Stimulated activated CD4-positive, alpha-beta T cell treated with anti-CD3 and anti-CD28 coated beads, Interleukin-1b, Interleukin-23, amount 100 ng/mL, for 4 hours (primary cell): ENCODE measurements at regions not wholly inside any gene's neighbourhood (a gene's known extent, or its start where the extent isn't known, plus 50 kb on each side); places are given as distances from the start of the nearest gene placed in this dataset.
"Not testable (repeated sequence)": the region's sequence is repeated elsewhere in the genome, so short reads cannot be mapped to it uniquely, and the experiment has no call there.

ENCODE experiments used
- DNase-seq, 2 donors: peaks; one replicate each; pipeline ENCODE4 v3.0.0-alpha.2; 2020; ENCODE audit warnings: low read depth in 2 of 2

DNA sequence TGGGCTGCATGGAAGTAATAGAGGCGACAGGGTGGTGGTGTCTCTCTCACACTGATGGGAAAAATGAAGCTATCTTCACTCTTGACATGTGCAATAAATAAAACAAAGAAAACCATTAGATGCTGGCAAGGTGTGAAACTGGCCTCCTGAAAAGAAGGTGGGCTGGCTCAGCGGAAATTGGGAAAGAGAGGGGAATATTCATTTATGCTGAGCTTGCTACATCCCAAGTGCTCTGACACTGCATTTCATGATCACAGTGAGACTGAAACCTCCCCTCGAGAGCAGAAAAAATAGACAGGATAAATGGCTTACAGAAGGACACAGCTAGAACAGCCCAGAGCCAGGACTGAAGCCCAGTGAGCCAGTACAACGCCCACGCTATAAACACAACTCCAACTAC is 112.1 kb upstream of the SMLR1 start:
- DNase-seq = no peak

DNA sequence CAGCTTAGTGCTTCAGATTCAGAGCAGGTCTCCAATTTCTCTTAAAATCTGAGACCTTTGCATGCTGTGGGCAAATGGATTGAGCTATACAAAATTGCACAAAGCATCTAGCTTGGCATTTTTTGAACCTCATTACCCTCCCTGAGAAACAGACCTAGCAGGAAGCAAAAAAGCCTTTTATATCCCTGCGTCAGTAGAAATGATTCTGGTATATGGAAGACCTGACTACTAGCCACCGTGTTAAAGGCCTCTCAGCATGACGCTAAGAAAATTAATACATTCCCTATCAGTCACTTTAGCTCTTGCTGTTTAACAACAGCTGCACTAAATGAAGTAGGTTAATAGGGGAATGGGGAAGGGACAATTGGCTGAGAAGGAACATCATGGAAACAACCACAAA is 110.7 kb upstream of the SMLR1 start:
- no peak for DNase-seq

DNA sequence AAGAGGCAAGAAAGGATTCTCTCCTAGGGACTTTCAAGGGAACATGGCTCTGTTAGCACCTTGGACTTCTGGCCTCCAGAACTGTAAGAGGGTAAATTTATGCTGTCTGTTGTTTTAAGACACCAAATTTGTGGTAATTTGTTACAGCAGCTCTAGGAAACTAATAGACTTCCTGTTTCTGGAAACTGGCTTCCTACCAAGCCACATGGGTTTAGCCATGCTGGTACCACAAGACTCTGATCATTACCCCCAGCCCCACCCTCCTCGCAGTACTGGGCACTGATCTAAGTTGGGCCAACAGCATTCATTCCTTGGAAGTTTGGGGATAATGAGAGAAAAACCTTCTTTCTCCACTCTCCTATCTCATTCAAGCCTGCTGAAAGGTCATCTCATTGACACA is 109.5 kb upstream of the SMLR1 start:
- no peak for DNase-seq

DNA sequence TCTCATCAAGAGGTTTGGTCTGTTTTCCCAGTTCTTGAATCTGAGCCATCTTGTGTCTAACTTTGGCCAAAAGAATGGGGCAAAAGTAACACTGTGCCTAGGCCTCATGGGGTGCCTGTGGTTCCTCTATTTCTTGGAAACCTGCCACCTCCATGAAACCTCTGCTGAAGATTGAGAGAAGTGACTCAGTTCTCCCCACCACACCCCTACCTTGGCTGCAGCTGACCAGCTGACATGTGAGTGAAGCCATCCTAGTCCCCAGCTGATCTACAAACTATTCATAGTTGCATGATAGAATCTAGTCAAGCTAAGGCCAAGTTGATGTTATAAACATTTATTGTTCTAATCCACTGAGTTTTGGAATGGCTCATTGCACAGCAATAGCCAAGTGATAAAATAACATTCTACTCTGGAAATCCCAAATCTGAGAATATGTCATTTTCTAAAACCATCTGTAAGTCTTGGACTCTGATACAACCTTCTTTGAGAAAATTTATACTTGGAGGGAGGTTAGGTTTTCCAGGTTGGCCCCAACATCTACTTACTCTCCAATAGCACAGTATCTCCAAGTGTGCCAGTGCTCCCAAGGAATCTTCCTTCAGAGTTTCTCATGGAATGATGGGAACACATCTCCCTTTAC is 107.0 kb upstream of the SMLR1 start:
- DNase-seq = no peak

DNA sequence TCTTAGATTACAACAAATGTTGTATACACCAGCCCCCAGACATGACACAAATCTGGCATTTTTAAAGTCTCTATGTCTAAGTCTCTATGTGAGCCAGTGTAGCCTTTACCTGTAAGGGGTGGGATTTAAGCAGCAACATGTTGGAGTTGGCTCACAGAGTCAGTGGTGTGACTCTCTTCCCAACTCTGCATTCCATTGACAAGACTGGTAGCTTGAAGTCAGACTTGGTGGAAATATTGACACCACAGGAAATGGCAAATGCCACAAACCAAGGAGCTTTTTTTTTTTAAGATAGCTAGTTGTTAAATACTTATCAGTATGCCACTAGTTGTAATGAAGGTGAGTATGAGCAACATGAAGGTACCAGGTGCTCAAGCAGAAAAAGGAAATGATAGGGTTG is 103.1 kb upstream of the SMLR1 start:
- DNase-seq = no peak

DNA sequence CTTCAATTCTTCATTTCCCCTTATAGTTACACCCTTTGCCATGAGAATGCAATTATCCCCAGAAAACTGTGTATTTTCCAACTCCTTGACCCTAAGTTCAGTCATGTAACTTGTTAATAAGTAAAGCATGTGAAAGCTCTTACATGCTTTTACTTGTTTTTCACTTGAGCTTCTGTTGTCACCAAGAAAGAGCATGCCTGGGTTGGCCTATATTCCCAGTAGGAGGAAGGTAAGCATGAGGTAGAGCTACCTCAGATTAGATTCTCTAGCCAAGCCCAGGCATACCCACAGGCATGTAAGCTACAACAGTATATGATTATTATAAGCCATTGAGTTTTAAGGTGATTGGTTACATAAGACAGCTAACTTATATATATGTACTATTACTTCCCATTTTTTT is 101.7 kb upstream of the SMLR1 start:
- no peak for DNase-seq

DNA sequence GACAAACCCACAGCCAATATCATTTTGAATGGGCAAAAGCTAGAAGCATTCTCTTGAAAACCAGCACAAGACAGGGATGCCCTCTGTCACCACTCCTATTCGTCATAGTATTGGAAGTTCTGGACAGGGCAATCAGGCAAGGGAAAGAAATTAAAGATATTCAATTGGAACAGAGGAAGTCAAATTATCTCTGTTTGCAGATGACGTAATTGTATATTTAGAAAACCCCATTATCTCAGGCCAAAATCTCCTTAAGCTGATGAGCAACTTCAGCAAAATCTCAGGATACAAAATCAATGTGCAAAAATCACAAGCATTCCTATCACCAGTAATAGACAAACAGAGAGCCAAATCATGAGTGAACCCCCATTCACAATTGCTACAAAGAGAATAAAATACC is 99.1 kb upstream of the SMLR1 start:
- DNase-seq = not testable (repeated sequence)

DNA sequence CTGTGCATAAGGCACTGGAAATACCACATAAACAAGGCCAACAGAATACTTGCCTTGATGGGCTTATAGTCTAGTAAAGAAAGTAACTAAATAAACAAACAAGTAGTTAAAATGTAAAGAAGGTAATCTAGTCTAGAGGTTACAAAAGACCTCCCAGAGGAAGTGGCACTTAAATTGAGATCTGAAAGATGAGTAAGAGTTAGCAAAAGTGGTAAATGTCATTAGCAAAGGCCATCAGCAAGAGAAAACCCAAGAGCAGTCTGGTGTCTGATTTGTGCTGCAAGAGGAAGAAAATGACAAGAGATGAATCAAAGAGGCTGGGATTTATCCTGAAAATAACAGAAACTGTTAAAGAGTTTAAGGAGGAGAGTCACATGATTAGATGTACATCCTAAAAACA is 96.6 kb upstream of the SMLR1 start:
- no peak for DNase-seq

DNA sequence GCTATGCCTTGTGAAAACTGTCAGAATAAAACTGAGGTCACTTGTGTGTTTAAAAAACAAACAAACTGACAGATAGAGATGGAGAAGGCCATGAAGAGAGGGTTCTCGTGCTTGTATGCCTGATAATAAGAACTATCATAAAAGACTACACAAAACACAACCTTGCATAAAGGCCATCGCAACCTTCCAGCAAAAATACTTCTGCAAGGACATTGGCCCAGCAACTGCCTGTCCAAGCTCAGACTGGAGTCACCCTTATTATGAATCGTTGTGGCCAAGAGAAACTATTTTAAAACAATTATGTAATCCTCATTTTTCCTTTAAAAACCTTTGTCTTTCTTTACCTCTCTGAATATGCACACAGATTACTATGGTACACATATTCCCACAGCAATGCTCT is 93.0 kb upstream of the SMLR1 start:
- DNase-seq = no peak

DNA sequence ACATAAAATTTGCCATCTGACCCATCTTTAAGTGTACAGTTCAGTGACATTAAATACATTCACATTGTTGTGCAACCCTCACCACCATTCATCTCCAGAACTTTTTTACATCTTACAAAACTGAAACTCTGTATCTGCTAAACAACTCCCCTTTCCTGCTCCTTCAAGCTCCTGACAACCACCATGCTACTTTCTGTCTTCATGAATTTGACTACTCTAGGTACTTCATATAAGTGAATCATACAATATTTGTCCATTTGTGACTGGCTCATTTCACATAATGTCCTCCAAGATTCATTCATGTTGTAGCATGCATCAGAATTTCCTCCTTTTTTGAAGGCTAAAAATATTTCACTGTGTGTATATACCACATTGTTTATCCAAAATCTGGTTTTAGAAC is 86.9 kb upstream of the SMLR1 start:
- no peak for DNase-seq

DNA sequence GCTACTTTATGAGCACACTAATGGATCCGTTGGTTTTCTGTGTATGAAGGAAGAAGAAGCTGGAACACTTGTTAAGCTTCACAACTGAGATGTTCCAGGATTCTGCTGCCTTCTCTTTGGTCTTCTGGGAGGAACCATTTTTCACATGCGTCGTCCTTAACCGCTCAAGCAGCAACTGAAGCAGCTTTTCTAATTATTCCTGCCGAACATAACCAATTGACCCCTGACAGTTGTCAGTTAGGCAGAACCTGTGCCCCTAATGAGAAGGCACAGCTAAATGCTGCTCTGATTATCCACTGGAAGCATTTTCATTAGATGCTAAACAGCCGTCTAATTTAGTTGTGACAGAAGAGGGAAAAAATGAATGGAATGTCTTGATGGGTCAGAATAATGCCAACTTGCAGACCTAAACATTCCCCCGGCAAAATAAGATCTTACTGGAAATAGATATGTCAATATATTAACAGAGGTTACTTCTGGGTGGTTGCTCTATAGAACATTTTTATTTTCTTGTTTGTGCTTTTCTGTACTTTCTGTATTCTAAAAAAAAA is 85.0 kb upstream of the SMLR1 start:
- DNase-seq = no peak

DNA sequence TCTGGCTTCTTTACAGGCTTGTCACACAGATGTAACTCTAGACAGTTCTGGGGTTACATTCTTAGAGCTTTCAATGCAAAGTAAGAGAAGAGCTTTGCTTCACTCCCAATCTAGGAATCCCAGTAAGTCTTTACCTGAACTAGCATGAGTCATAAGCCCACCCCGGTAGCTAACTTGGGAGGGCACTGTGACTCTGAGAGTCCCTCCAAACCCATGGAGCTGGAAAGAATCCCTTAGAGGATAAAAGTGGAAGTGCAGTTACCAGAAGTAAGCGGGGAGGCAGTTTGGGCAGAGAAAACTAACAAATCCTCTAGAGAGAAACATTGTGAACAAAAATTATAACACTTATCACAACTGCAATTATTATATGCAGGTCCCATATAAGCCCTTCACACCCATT is 84.0 kb upstream of the SMLR1 start:
- DNase-seq = no peak

DNA sequence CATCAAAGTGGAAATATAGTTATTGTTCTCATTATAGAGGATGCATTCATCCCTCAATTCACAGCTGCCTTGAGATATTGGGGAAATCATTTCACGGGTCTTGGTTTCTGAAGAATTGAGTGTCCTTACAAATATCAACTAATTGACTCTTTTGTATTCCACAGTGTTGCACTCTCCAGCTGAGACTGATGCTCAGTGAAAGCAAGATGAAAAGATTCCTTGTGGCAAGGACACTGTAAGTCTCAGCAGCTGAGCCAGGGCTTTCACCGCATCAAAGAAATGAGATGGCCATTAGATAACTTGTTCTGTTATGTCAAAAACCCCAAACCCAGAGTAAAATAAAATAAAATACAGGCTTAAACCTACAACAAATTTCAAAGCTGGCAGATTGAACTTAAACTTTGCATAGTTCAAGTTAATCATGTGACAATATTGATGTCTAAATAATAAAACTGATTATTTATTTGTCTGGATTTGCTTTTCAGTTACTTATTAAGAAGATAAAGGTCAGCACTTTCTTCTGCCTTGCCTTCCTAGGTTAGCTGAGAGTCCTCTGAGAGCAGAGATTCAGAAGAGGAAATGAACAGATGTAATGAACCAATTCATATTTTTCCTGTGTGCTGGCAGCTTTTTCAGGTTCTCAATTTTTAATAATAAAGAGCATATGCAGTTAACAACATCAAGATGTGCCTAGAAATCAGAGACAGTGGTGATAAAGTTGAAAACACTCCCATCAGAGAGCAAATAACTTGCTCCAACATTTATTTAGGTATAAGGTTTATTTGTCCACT is 82.4 kb upstream of the SMLR1 start:
- DNase-seq = no peak

DNA sequence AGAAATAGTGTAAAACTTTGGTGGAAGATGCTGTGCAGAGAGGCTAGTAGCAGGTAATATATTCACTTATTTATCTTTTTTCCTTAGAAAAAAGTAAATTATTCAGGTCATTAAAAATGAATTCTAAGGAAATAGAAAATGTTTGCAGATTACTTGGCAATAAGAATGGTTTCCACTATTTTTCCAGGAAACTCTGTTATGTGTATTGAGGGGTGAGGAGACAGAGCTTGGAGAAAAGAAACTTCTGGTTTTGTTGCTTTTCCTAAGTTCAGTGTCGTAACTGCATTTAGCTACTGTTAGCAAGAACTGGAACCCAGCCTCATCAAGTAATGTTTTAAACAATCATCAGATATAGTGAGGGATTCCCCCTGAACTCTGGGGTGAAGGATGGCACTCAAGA is 79.2 kb upstream of the SMLR1 start:
- DNase-seq = no peak

DNA sequence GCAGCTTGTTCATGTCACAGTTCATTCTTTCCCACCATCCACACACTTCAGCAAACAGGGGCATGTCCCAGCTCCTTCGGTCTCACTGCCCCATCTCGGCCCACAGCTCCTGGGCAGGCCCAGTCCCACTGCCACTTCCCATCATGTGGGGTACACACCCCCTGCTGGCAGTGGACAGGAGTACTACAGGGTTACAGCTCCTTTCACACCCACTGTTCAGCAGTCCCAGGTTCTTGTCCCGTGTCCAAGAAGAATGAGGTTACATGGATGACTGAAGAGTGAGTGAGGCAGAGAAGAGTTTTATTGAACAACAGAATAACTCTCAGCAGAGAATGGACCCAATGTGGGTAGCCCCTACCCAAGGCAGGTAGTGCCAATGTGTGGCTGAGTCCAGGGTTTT is 77.8 kb upstream of the SMLR1 start:
- no peak for DNase-seq

DNA sequence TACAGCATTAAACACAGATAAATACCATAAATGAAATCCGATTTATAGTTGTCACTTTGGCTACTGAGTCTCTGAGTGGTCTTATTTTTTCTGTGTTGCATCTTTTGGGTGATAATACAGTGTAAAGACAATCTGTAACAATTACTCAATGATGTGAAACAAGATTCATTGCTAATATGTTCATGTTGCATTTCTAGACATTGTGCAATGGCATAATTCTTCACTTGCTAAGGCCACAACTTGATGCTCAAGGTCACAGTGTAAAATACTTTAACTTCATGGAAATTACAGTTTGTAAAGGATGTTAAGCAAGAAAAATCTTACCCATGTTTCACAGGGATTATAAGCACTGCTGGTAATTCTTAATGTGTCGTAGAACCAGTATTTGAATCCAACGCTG is 74.9 kb upstream of the SMLR1 start:
- no peak for DNase-seq

DNA sequence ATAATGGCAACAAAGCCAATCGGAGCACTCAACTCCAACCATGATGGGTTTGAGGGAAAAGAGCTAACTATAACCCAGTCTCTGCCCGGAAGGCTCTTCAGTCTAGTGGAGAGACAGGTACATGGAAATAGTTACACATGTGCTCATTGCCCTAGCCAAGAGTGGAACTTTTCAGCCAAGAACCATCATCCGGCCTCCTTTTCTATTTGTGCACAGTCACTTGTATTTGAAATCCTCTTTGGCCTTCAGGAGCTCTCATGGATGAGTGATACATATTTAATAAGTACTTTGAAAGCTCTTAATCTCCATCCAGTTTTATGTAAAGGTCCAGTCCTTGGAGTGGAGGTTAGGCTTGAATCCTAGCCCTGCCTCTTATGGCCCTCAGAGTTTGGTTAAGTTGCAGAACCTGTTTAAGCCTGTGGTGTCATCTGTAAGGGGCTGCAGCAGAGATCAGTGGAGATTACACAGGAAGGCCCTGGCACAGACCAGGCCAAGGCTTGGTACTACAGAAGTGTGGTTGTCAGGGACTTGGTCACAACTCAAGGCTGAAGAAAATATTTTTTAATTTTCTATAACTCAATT is 72.3 kb upstream of the SMLR1 start:
- no peak for DNase-seq

DNA sequence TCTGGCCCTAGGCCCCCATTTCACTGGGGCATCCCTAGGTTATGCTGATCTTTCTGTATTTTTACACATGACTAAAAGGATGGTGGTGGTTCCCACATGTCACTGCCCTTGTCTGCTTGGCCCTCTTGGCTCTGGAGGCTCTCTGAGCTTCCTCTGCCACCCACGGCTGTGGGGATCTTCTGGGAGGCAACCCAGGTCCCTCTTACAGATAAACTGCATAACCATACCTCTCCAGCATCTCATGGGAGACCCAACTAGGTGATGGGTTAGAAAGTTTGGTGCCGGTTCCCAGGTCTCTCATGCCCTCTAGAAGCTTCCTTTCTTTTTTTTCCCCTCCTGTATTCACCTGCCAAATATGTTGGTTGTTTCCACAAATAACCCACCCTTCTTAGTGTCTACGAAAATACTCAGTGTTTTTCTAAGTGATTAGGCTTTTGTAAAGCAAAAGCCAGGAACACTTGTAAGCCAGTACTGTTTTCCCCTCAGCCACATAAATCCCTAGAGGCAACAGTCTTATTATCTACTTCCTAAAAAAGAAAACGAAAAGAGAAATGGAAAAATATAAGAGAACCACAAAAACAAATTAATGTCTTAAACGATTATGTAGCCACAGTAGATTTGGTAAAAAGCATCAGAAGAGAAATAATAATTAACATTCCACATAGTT is 71.7 kb upstream of the SMLR1 start:
- DNase-seq = no peak

DNA sequence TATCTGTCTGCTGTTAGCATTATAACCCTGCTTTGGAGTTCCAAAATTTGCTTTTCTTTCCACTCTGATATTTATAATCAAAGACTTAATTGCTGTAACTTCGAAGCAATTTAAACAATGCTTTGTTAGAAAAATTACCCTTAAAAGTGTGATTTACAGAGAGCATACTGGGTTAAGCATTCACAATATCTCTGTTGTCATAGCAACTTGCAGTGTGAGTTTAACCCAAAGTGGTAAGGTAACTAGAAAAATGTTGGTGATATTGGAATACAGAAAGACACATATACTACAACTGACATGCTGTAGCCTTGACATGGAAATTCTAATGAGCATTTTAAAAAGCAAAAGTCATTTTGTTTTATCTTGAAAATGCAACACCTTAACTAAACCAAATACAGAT is 70.4 kb upstream of the SMLR1 start:
- no peak for DNase-seq

DNA sequence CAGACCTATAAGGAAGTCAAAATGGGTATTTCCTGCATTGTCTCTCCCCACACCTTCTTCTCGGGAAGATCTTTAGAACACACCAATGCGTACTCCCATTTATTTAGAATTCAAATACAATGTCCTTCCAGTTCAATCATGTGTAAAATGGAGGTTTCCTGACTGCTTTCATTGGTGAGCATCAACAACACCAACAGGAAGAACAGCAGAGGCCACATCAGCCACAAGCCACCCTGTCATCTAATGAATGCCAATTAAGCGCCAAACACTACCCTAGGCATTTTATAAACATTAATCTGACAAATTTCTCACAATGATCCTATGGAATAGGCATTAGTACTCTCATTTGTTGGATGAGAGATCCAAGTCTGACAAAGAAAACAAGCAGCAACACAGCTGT is 68.4 kb upstream of the SMLR1 start:
- DNase-seq = no peak

DNA sequence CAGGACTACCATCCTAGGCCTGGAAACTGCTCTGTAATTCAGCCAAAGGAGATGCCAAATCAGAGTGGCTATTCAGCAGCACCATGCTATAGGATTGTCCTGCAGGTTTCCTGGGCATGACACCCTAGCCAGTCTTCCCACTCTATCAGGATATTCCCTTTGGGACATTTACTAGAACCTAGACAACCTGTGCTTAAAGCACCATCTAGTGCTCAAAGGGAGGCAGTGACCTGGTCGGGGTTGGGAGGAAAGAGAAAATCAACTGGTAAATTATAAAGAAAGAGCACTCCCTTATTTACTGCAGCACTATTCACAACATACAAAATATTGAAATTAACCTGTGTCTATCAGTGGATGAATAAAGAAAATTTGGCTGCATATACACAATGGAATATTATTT is 67.2 kb upstream of the SMLR1 start:
- no peak for DNase-seq

DNA sequence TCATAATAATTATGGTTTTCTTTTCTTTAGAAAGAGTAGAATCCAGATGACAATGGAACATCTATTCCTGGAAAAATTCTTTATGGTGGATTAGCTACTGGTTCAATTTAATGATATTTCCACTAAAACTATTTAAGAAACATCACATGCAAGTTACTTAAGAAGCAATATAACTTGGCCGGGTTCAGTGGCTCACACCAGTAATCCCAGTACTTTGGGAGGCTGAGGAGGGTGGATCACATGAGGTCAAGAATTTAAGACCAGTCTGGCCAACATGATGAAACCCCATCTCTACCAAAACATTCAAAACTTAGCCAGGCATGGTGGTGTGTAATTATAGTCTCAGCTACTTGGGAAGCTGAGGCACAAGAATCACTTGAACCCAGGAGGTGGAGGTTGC is 65.9 kb upstream of the SMLR1 start:
- no peak for DNase-seq
